ENCODE measurements at regions not wholly inside any gene's neighbourhood (a gene's known extent, or its start where the extent isn't known, plus 50 kb on each side); places are given as distances from the start of the nearest gene placed in this dataset.

GRCh38 chr4:11970754-11971153 is 542.1 kb upstream of the HS3ST1 start:
- H4K20me1 ChIP-seq (replicated peaks; ENCODE audit: insufficient read depth): no peaks in the 10 kb centered on the region
- H3K4me3 Mint-ChIP-seq: no peak overlapping the region
- DNase-seq (ENCODE audit: low spot score) (no peak), ATAC-seq (no peak)
- no peak overlapping the region for H3K4me2 ChIP-seq
- no peak for TF ChIP-seq EZH2phosphoT487 (IDR thresholded peaks at IDR 0.05; ENCODE audit: unreplicated experiment)
- TF ChIP-seq ZNF331 (CRISPR knock-in tag; IDR thresholded peaks at IDR 0.05; ENCODE audit: low read depth): no peak
- no peak for TF ChIP-seq EZH2 (IDR thresholded peaks at IDR 0.05; ENCODE audit: low read depth, unreplicated experiment)
- TF ChIP-seq JUNB (IDR thresholded peaks at IDR 0.05; ENCODE audit: unreplicated experiment): no peak
- no peak for TF ChIP-seq ZNF114 (CRISPR knock-in tag; IDR thresholded peaks at IDR 0.05)
- TF ChIP-seq, protein P1, sequence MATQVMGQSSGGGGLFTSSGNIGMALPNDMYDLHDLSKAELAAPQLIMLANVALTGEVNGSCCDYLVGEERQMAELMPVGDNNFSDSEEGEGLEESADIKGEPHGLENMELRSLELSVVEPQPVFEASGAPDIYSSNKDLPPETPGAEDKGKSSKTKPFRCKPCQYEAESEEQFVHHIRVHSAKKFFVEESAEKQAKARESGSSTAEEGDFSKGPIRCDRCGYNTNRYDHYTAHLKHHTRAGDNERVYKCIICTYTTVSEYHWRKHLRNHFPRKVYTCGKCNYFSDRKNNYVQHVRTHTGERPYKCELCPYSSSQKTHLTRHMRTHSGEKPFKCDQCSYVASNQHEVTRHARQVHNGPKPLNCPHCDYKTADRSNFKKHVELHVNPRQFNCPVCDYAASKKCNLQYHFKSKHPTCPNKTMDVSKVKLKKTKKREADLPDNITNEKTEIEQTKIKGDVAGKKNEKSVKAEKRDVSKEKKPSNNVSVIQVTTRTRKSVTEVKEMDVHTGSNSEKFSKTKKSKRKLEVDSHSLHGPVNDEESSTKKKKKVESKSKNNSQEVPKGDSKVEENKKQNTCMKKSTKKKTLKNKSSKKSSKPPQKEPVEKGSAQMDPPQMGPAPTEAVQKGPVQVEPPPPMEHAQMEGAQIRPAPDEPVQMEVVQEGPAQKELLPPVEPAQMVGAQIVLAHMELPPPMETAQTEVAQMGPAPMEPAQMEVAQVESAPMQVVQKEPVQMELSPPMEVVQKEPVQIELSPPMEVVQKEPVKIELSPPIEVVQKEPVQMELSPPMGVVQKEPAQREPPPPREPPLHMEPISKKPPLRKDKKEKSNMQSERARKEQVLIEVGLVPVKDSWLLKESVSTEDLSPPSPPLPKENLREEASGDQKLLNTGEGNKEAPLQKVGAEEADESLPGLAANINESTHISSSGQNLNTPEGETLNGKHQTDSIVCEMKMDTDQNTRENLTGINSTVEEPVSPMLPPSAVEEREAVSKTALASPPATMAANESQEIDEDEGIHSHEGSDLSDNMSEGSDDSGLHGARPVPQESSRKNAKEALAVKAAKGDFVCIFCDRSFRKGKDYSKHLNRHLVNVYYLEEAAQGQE (IDR thresholded peaks at IDR 0.05; ENCODE audit: unreplicated experiment): no peak
- no peak for TF ChIP-seq ETS1 (IDR thresholded peaks at IDR 0.05)
- no peaks in the 10 kb centered on the region for H3K36me3 ChIP-seq (ENCODE audit: insufficient read depth)
- no peaks in the 10 kb centered on the region for H3K27me3 ChIP-seq (ENCODE audit: insufficient read depth)
- no peaks in the 10 kb centered on the region for H3K9me3 Mint-ChIP-seq
- H3K27me3 Mint-ChIP-seq (ENCODE audit: insufficient read depth, low read depth, poor library complexity): no peaks in the 10 kb centered on the region
- no peak overlapping the region for H3K27ac Mint-ChIP-seq
- no peak overlapping the region for H3K4me3 ChIP-seq
- H3K36me3 Mint-ChIP-seq (ENCODE audit: low read depth): no peaks in the 10 kb centered on the region
- H3K4me1 ChIP-seq (ENCODE audit: insufficient read depth): no peaks in the 10 kb centered on the region
- no peak overlapping the region for H2AFZ ChIP-seq
- no peaks in the 10 kb centered on the region; the same call in 1 of the 2 replicates for H3K9me2 ChIP-seq (ENCODE audit: insufficient read depth)
- H3K79me2 ChIP-seq (replicated peaks; ENCODE audit: insufficient read depth): no peaks in the 10 kb centered on the region
- H3K27ac ChIP-seq (ENCODE audit: low read depth): no peak overlapping the region
- H3K4me1 Mint-ChIP-seq: no peaks in the 10 kb centered on the region
- H3F3A ChIP-seq (replicated peaks; ENCODE audit: low read depth): no peaks in the 10 kb centered on the region

DNA sequence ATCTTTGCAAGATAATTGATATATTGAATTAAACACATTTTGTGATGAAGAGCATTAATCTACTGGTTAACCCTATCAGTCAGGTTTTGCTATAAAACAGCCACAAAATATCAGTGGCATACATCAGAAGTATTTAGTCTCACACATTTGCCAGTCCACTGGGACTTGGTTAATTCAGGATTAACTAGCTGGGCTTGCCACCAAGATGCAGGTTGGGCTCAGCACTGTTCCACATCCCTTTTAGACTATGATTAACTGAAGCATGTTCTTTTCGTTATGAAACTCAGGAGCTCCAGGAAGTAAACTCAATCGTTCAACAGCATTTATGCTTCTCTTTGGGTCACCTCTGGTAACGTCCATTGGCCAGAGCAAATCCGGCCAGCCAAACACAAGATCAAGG is 538.1 kb upstream of the HS3ST1 start:
- H3K36me3 Mint-ChIP-seq (ENCODE audit: low read depth): no peaks in the 10 kb centered on the region; the same call in 2 of the 3 replicates
- no peaks in the 10 kb centered on the region for H3K27me3 ChIP-seq (ENCODE audit: insufficient read depth)
- no peak overlapping the region for H3K27ac Mint-ChIP-seq
- no peak overlapping the region for H3K4me3 ChIP-seq
- no peak overlapping the region for H3K4me3 Mint-ChIP-seq
- no peak overlapping the region for H3K4me2 ChIP-seq
- no peaks in the 10 kb centered on the region for H3K4me1 ChIP-seq (ENCODE audit: insufficient read depth)
- H3K79me2 ChIP-seq (replicated peaks; ENCODE audit: insufficient read depth): no peaks in the 10 kb centered on the region
- ATAC-seq (no peak), DNase-seq (ENCODE audit: low spot score) (no peak)
- H3K27ac ChIP-seq (ENCODE audit: low read depth): no peak overlapping the region
- H4K20me1 ChIP-seq (replicated peaks; ENCODE audit: insufficient read depth): no peaks in the 10 kb centered on the region
- no peaks in the 10 kb centered on the region for H3K36me3 ChIP-seq (ENCODE audit: insufficient read depth)
- peaks cover 3% of the 10 kb centered on the region; the same call in 2 of the 3 replicates for H3K9me3 Mint-ChIP-seq
- no peak overlapping the region for H2AFZ ChIP-seq
- peaks cover 2% of the 10 kb centered on the region for H3K27me3 Mint-ChIP-seq (ENCODE audit: insufficient read depth, low read depth, poor library complexity)
- H3K4me1 Mint-ChIP-seq: no peaks in the 10 kb centered on the region
- H3K9me2 ChIP-seq (ENCODE audit: insufficient read depth): no peaks in the 10 kb centered on the region; the same call in 1 of the 2 replicates
- no peaks in the 10 kb centered on the region for H3F3A ChIP-seq (replicated peaks; ENCODE audit: low read depth)
- TF ChIP-seq ZNF331 (CRISPR knock-in tag; IDR thresholded peaks at IDR 0.05; ENCODE audit: low read depth): no peak
- no peak for TF ChIP-seq ZNF114 (CRISPR knock-in tag; IDR thresholded peaks at IDR 0.05)
- TF ChIP-seq CREB1 (CRISPR knock-in tag; IDR thresholded peaks at IDR 0.05; ENCODE audit: low read depth): no peak
- TF ChIP-seq NANOG (IDR thresholded peaks at IDR 0.05; ENCODE audit: borderline replicate concordance): no peak
- no peak for TF ChIP-seq CTCF (conservative IDR thresholded peaks at IDR 0.05; ENCODE audit: low read depth in 2 of 2)
- TF ChIP-seq EZH2phosphoT487 (IDR thresholded peaks at IDR 0.05; ENCODE audit: unreplicated experiment): no peak
- TF ChIP-seq, protein P1 (IDR thresholded peaks at IDR 0.05; ENCODE audit: unreplicated experiment): no peak
